ENCODE measurements at regions not wholly inside any gene's neighbourhood (a gene's known extent, or its start where the extent isn't known, plus 50 kb on each side); places are given as distances from the start of the nearest gene placed in this dataset.

DNA sequence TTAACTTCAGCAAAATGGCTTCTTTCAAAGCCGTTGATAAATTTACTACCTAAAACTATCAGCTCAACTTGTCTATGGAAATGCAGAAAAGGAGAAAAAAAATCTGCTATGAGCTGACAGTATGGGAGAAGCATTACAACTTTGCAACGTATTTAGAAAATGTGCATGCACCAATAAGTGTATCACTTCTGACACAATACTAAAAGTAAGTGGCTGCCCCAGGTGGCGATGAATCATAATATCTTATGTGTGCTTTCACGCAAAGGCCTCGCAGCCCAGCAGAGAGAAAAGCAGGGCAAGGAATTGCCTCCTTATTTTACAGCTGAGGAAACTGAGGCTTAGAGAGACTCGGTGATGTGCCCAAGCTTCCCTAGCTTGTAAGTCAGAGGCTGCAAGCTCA, 101.8 kb downstream of the SALL1 start:
- H3K9me3 Mint-ChIP-seq: peaks cover 5% of the 10 kb centered on the region
- TF ChIP-seq, protein P1, sequence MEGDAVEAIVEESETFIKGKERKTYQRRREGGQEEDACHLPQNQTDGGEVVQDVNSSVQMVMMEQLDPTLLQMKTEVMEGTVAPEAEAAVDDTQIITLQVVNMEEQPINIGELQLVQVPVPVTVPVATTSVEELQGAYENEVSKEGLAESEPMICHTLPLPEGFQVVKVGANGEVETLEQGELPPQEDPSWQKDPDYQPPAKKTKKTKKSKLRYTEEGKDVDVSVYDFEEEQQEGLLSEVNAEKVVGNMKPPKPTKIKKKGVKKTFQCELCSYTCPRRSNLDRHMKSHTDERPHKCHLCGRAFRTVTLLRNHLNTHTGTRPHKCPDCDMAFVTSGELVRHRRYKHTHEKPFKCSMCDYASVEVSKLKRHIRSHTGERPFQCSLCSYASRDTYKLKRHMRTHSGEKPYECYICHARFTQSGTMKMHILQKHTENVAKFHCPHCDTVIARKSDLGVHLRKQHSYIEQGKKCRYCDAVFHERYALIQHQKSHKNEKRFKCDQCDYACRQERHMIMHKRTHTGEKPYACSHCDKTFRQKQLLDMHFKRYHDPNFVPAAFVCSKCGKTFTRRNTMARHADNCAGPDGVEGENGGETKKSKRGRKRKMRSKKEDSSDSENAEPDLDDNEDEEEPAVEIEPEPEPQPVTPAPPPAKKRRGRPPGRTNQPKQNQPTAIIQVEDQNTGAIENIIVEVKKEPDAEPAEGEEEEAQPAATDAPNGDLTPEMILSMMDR (conservative IDR thresholded peaks at IDR 0.05): no peak
- no peak overlapping the region for H3K27ac Mint-ChIP-seq (ENCODE audit: unreplicated experiment)
- H3K4me1 Mint-ChIP-seq: no peaks in the 10 kb centered on the region
- DNase-seq (ENCODE audit: low read depth, low spot score): no peak
- H3K36me3 Mint-ChIP-seq (ENCODE audit: low read depth): no peaks in the 10 kb centered on the region
- no peak overlapping the region for H3K4me3 Mint-ChIP-seq
- no peaks in the 10 kb centered on the region for H3K27me3 Mint-ChIP-seq (ENCODE audit: low read depth)

- Mint-ChIP-seq H3K9me3 (peaks cover 2% of the 10 kb centered on the region), H3K27me3 (ENCODE audit: low read depth) (no peaks in the 10 kb centered on the region)
Observed at GRCh38 chr16:51048544-51048943, 102.5 kb downstream of the SALL1 start.

GRCh38 chr16:51045794-51046193, 105.3 kb downstream of the SALL1 start:
- Mint-ChIP-seq H3K27ac (ENCODE audit: unreplicated experiment) (peak overlapping the region; percentile 57), H3K36me3 (ENCODE audit: low read depth) (no peaks in the 10 kb centered on the region), H3K4me1 (peaks cover 5% of the 10 kb centered on the region), H3K9me3 (peaks cover 2% of the 10 kb centered on the region), H3K4me3 (no peak overlapping the region), H3K27me3 (ENCODE audit: low read depth) (no peaks in the 10 kb centered on the region)
- TF ChIP-seq, protein P1 (conservative IDR thresholded peaks at IDR 0.05): no peak
- DNase-seq (ENCODE audit: low read depth, low spot score): no peak

More at GRCh38 chr16:51048544-51048943, 102.5 kb downstream of the SALL1 start:
- Mint-ChIP-seq H3K36me3 (ENCODE audit: low read depth) (no peaks in the 10 kb centered on the region), H3K27ac (ENCODE audit: unreplicated experiment) (no peak overlapping the region), H3K4me3 (no peak overlapping the region), H3K4me1 (peaks cover 5% of the 10 kb centered on the region)
- DNase-seq (ENCODE audit: low read depth, low spot score): no peak
- TF ChIP-seq, protein P1 (conservative IDR thresholded peaks at IDR 0.05): no peak

DNA sequence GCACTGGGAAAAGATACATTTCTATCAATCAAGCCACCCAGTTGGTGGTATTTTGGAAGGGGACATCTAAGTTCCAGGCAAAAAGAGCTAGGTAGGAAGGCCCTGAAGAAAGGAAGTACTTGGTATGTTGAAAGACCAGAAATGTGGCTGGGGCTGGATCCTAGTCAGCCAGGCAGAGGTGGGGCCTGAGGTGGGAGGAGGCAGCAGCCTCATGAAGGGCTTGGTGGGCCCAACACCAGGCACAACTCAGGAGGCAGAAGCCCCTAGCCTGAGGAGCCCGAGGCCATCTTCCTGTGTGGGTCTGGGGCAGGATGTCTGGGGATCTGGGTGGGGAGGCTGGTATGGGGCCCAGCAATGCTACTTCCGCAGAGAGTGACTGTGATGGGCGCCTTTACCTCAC, 105.9 kb downstream of the SALL1 start:
- TF ChIP-seq, protein P1 (conservative IDR thresholded peaks at IDR 0.05): no peak
- H3K4me1 Mint-ChIP-seq: peaks cover 5% of the 10 kb centered on the region
- DNase-seq (ENCODE audit: low read depth, low spot score): no peak
- H3K9me3 Mint-ChIP-seq: peaks cover 2% of the 10 kb centered on the region
- peak overlapping the region; percentile 57 for H3K27ac Mint-ChIP-seq (ENCODE audit: unreplicated experiment)
- H3K4me3 Mint-ChIP-seq: no peak overlapping the region
- no peaks in the 10 kb centered on the region for H3K36me3 Mint-ChIP-seq (ENCODE audit: low read depth)
- no peaks in the 10 kb centered on the region for H3K27me3 Mint-ChIP-seq (ENCODE audit: low read depth)

DNA sequence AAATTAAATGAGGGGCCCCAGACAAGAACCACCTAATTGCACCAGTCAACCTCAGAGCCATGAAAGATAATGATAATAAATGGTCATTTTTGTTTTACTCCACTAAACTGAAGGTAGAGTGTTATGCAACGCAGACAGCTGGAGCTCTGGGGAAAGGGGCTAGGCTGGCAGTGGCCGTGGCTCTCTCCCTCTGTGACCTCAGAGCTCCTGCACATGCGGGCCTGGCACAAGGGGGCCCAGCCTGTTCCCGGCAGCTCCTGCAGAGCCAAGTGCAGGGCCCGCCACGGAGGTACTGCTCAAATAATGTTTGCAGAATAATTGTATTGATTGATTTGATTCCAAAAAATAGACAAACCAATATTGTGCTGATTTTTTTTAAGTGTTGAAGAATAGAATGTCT, 109.5 kb downstream of the SALL1 start:
- Mint-ChIP-seq H3K27me3 (ENCODE audit: low read depth) (no peaks in the 10 kb centered on the region), H3K27ac (ENCODE audit: unreplicated experiment) (no peak overlapping the region), H3K4me3 (no peak overlapping the region), H3K9me3 (no peaks in the 10 kb centered on the region), H3K36me3 (ENCODE audit: low read depth) (no peaks in the 10 kb centered on the region), H3K4me1 (peaks cover 5% of the 10 kb centered on the region)
- no peak for DNase-seq (ENCODE audit: low read depth, low spot score)
- TF ChIP-seq, protein P1 (conservative IDR thresholded peaks at IDR 0.05): no peak

DNA sequence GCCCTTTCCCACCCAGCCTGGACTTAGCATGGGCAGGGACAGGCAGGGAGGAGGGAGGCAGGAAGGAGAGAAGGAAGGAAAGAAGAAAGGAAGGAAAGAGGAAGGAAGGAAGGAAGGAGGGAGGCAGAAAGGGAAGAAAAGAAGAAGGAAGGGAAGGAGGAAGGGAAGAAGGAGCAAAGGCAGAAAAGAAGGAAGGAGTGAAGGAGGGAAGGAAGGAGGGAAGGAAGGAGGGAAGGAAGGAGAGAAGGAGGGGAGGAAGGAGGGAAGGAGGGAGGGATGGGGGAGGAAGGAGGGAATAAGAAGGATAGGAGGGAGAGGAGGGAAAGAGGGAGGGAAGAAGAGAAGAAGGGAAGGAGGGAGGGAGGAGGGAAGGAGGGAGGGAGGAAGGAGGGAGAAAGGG, 110.4 kb downstream of the SALL1 start:
- Mint-ChIP-seq H3K36me3 (ENCODE audit: low read depth) (no peaks in the 10 kb centered on the region), H3K27ac (ENCODE audit: unreplicated experiment) (no peak overlapping the region), H3K9me3 (no peaks in the 10 kb centered on the region), H3K4me3 (no peak overlapping the region), H3K4me1 (peaks cover 5% of the 10 kb centered on the region), H3K27me3 (ENCODE audit: low read depth) (no peaks in the 10 kb centered on the region)
- no peak for DNase-seq (ENCODE audit: low read depth, low spot score)
- TF ChIP-seq, protein P1 (conservative IDR thresholded peaks at IDR 0.05): no peak

Measured in neural crest cell (in vitro differentiated cells).